Lower leg skin (tissue), 4 donors: ENCODE measurements at regions not wholly inside any gene's neighbourhood (a gene's known extent, or its start where the extent isn't known, plus 50 kb on each side); places are given as distances from the start of the nearest gene placed in this dataset.

Source experiments
- DNase-seq, 2 donors: peaks; one replicate each; pipeline ENCODE4 v3.0.0-alpha.2; 2019; ENCODE audit warnings: low spot score in 2 of 2
- H3K4me3 ChIP-seq: fragments of 200-600 bp; sonication (generic); 2 replicates; pipeline ENCODE4 v1.5.1; 2017; ENCODE audit warnings: mild to moderate bottlenecking, low read depth; ENCODE audit not compliant: poor library complexity, severe bottlenecking
- POLR2A ChIP-seq, 2 donors: fragments of 450-650 bp; IDR thresholded peaks; one replicate each; pipeline ENCODE4 v1.6.1; 2016 to 2017; ENCODE audit warnings: antibody characterized with exemption in 2 of 2, mild to moderate bottlenecking in 1 of 2, moderate library complexity in 1 of 2
- WGBS, 2 donors: methylation state at CpG; one replicate each; pipeline ENCODE4 v1.1.5; 2018; 5-methylcytosine and 5-hydroxymethylcytosine counted together
- intact Hi-C: fragments of 100-400 bp; cut with DNase I; formaldehyde crosslinking; loops from one replicate; pipeline ENCODE4 v1.15.0; 2023; ENCODE audit warnings: low total_unique reads
- TF ChIP-seq, protein P1 (sequence below), 3 donors: fragments of 450-650 bp; IDR thresholded peaks; one replicate each; pipeline ENCODE4 v1.5.1; 2016; ENCODE audit warnings: antibody characterized with exemption in 3 of 3, mild to moderate bottlenecking in 3 of 3, moderate library complexity in 2 of 3

DNA sequence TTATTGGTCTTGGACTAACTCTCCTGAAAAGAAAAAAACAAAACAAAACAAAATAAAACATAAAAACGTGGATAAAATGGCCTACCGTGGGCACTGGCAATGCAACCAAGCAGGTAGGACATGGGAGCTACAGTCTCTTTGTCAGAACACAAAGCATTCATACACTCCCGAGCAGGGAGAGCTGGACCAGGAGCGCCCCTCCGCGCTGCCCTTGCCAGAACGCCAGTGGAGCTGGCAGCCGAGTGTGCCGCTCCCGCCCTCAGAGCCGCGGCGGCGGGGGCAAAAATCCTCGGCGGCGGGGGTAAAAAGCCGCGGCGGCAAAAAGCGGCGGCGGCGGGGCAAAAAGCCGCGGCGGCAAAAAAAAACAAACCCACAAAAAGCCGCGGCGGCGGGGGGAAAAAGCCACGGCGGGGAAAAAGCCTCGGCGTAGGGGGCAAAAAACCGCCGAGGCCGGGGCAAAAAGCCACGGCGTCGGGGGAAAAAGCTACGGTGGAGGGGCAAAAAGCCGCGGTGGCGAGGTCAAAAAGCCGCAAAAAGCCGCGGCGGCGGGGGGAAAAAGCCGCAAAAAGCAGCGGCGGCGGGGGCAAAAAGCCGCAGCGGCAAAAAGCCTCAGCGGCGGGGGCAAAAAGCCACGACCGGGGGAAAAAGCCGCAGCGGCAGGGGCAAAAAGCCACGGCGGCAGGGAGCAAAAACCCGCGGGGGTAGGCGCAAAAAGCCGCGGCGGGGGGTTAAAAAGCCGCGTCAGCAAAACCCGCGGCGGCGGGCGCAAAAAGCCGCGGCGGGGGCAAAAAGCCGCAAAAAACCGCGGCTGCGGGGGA, 418.1 kb downstream of the ZNF716 start:
- WGBS, 2 donors: 7 to 10% methylated on average over 84 of the region's 84 CpGs
- intact Hi-C loops: no loop called here
- H3K4me3 ChIP-seq: no peak overlapping the region
- no peak for DNase-seq
- no peak for TF ChIP-seq POLR2A (IDR thresholded peaks at IDR 0.05)
- TF ChIP-seq, protein P1, sequence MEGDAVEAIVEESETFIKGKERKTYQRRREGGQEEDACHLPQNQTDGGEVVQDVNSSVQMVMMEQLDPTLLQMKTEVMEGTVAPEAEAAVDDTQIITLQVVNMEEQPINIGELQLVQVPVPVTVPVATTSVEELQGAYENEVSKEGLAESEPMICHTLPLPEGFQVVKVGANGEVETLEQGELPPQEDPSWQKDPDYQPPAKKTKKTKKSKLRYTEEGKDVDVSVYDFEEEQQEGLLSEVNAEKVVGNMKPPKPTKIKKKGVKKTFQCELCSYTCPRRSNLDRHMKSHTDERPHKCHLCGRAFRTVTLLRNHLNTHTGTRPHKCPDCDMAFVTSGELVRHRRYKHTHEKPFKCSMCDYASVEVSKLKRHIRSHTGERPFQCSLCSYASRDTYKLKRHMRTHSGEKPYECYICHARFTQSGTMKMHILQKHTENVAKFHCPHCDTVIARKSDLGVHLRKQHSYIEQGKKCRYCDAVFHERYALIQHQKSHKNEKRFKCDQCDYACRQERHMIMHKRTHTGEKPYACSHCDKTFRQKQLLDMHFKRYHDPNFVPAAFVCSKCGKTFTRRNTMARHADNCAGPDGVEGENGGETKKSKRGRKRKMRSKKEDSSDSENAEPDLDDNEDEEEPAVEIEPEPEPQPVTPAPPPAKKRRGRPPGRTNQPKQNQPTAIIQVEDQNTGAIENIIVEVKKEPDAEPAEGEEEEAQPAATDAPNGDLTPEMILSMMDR (IDR thresholded peaks at IDR 0.05): no peak

DNA sequence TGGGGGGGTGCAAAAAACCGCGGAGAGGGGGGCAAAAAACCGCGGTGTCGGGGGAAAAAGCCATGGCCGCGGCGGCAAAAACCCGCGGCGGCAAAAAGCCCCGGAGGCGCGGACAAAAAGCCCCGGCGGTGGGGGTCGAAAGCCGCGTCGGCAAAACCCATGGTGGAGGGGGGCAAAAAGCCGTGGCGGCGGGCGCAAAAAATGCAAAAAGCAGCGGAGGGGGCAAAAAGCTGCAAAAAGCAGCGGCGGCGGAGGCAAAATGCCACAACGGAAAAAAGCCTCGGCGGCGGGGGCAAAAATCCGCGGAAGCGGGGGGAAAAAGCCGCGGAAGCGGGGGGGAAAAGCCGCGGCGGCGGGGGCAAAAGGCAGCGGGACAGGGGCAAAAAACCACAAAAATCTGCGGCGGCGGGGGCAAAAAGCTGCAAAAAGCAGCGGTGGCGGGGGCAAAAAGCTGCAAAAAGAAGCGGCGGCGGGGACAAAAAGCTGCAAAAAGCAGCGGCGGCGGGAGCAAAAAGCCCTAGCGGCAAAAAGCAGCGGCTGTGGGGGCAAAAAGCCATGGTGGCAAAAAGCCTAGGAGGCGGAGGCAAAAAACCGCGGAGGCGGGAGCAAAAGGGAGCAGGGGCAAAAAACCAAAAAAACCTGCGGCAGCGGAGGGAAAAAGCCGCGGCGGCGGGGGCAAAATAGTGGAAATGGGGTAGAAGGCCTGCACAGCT, 418.9 kb downstream of the ZNF716 start:
- 17 to 23% methylated on average over 63 to 66 of the region's 66 CpGs for WGBS, 2 donors
- intact Hi-C loops: no loop called here
- H3K4me3 ChIP-seq: no peak overlapping the region
- DNase-seq: no peak
- TF ChIP-seq, protein P1 (IDR thresholded peaks at IDR 0.05): no peak
- no peak for TF ChIP-seq POLR2A (IDR thresholded peaks at IDR 0.05)
